ENCODE measurements at regions not wholly inside any gene's neighbourhood (a gene's known extent, or its start where the extent isn't known, plus 50 kb on each side); places are given as distances from the start of the nearest gene placed in this dataset.

DNA sequence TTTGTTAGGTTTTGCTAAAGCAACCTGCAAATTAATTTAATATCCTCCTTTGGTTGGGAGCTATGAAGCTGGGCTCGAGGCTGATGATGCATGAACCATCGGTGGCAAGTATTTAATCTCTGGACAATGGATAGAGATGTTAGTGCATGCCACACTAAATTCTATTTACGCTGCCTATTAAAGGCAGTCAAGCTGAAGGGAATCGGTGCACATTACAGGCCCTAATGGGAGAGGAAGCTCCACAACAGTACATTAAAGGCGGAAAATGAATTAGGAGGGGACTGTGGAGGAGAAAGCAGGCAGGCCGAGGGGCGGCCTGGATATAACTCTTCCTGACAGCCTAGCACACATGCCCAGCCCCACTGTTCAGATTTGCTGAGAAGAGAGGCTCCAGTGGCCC, 132.4 kb upstream of the MAFB start:
- Histone ChIP-seq H3K4me3 (ENCODE audit: low read depth, low read length) (no peak overlapping the region), H3K27ac (no peak overlapping the region), H3K9me3 (ENCODE audit: severe bottlenecking) (no peaks in the 10 kb centered on the region), H3K36me3 (no peaks in the 10 kb centered on the region), H3K27me3 (ENCODE audit: insufficient read depth, low read depth, severe bottlenecking) (peaks cover 62% of the 10 kb centered on the region)
- DNase-seq, result no peak
- TF ChIP-seq, protein P1, sequence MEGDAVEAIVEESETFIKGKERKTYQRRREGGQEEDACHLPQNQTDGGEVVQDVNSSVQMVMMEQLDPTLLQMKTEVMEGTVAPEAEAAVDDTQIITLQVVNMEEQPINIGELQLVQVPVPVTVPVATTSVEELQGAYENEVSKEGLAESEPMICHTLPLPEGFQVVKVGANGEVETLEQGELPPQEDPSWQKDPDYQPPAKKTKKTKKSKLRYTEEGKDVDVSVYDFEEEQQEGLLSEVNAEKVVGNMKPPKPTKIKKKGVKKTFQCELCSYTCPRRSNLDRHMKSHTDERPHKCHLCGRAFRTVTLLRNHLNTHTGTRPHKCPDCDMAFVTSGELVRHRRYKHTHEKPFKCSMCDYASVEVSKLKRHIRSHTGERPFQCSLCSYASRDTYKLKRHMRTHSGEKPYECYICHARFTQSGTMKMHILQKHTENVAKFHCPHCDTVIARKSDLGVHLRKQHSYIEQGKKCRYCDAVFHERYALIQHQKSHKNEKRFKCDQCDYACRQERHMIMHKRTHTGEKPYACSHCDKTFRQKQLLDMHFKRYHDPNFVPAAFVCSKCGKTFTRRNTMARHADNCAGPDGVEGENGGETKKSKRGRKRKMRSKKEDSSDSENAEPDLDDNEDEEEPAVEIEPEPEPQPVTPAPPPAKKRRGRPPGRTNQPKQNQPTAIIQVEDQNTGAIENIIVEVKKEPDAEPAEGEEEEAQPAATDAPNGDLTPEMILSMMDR (IDR thresholded peaks at IDR 0.05; ENCODE audit: low read depth, low read length), result no peak

DNA sequence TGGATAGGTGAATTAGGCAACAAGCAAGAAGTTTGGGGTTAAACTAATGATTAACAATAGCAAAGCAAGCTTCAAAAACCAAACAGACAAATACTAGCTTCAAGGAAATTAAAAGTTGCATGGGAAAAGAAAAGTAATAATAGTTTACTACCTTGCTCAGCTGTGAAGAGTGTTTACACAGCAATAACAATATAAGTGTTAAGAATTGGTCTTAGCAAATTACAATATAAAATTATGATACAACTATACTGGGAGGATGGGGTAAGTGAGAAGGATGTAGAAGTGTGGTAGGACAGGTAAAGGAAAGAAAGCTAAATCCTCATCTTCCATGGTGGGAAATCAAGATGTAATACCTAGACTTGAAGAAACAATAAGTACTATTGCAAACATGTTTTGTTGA, 137.7 kb upstream of the MAFB start:
- peaks cover 47% of the 10 kb centered on the region for H3K27me3 ChIP-seq (ENCODE audit: insufficient read depth, low read depth, severe bottlenecking)
- no peak for DNase-seq
- no peak overlapping the region for H3K4me3 ChIP-seq (ENCODE audit: low read depth, low read length)
- TF ChIP-seq, protein P1 (IDR thresholded peaks at IDR 0.05; ENCODE audit: low read depth, low read length), result no peak
- no peak overlapping the region for H3K27ac ChIP-seq
- H3K9me3 ChIP-seq (ENCODE audit: severe bottlenecking), result no peaks in the 10 kb centered on the region
- H3K36me3 ChIP-seq, result no peaks in the 10 kb centered on the region

DNA sequence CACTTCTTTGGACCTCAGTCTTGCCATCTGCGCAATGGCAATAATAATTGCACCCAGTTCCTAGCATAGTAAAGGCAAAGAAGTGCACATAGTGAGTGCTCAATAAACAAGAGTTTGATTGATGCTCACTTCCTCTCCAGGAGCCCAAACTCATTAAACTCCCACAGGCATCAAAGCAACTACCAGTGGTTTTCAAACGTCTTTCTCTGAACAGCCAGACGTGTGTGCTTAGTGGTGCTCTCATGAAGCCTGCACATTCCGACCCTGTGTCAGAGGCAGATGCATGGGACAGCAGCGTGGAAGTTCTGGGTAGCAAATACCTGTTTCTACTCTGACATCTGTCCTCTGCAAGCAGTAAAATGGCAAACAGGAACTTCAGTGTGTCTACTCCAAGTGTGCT, 146.3 kb upstream of the MAFB start:
- Histone ChIP-seq H3K4me3 (ENCODE audit: low read depth, low read length) (no peak overlapping the region), H3K27ac (no peak overlapping the region), H3K27me3 (ENCODE audit: insufficient read depth, low read depth, severe bottlenecking) (peaks cover 60% of the 10 kb centered on the region), H3K9me3 (ENCODE audit: severe bottlenecking) (no peaks in the 10 kb centered on the region), H3K36me3 (no peaks in the 10 kb centered on the region)
- TF ChIP-seq, protein P1 (IDR thresholded peaks at IDR 0.05; ENCODE audit: low read depth, low read length), result no peak
- DNase-seq, result no peak

DNA sequence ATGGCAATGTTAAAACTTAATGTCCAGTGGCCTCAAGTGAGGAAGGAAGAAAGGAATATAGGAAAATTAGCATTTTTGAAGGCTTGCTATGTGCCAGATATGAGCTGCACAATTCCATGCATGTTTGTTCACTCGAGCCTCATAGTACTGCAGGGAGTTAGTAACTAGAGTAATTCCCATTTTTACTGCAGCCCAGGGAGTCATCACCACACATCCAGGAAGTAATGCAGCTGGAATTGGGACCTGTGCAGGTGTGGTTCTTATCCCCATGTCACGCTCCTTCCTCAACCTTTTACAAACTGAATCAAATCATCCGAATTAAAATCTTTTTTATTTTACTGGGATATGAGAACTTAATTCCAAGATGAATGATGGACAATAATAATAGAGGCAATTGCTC, 149.5 kb upstream of the MAFB start:
- Histone ChIP-seq H3K27ac (no peak overlapping the region), H3K9me3 (ENCODE audit: severe bottlenecking) (no peaks in the 10 kb centered on the region), H3K27me3 (ENCODE audit: insufficient read depth, low read depth, severe bottlenecking) (peaks cover 64% of the 10 kb centered on the region), H3K4me3 (ENCODE audit: low read depth, low read length) (no peak overlapping the region), H3K36me3 (no peaks in the 10 kb centered on the region)
- TF ChIP-seq, protein P1 (IDR thresholded peaks at IDR 0.05; ENCODE audit: low read depth, low read length), result no peak
- DNase-seq, result no peak

DNA sequence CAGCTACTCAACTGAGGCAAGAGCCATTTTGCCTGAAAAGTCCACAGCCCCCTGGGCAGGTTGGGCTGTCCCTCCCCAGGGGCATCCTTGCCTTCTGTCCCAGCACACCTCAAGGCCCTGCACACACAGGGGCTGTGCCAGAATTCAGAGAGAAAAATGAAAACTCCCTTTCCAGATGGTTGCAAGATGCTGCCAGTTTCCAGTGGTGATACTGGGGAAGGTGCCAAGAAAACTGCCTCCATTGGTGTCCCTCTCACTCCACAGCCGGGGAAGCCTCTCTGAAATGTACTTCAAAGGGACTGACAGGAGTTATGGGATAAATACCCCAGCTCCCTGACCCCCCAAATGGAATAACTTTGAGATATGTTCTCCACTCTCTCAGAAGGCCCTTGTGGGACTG, 154.2 kb upstream of the MAFB start:
- DNase-seq, result no peak
- H3K9me3 ChIP-seq (ENCODE audit: severe bottlenecking), result no peaks in the 10 kb centered on the region
- H3K27ac ChIP-seq, result no peak overlapping the region
- H3K36me3 ChIP-seq, result no peaks in the 10 kb centered on the region
- TF ChIP-seq, protein P1 (IDR thresholded peaks at IDR 0.05; ENCODE audit: low read depth, low read length), result no peak
- H3K4me3 ChIP-seq (ENCODE audit: low read depth, low read length), result no peak overlapping the region
- peaks cover 65% of the 10 kb centered on the region for H3K27me3 ChIP-seq (ENCODE audit: insufficient read depth, low read depth, severe bottlenecking)

DNA sequence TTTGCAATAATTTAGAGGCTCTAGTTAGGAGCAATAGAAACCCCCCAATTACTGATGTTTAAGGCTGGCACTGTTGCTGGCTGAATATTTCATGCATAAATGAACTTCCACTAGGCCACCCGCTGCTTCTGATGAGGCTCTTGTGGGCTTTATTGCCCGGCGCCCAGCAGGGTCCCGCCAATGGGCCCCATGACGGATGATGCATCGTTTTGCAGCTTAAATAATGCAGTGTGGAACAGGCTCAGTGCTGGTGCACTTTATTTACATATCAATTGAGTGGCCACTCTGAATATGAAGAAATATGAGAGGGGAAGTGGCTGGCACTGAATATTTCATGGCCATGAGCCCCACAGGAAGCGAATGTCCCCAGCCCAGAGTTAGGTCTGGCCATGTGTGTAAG, 155.3 kb upstream of the MAFB start:
- Histone ChIP-seq H3K4me3 (ENCODE audit: low read depth, low read length) (no peak overlapping the region), H3K9me3 (ENCODE audit: severe bottlenecking) (no peaks in the 10 kb centered on the region), H3K27me3 (ENCODE audit: insufficient read depth, low read depth, severe bottlenecking) (peaks cover 65% of the 10 kb centered on the region), H3K36me3 (no peaks in the 10 kb centered on the region), H3K27ac (no peak overlapping the region)
- TF ChIP-seq, protein P1 (IDR thresholded peaks at IDR 0.05; ENCODE audit: low read depth, low read length), result no peak
- DNase-seq, result no peak

All from WERI-Rb-1 (cell line).